AG04449 (cell line): ENCODE measurements at regions not wholly inside any gene's neighbourhood (a gene's known extent, or its start where the extent isn't known, plus 50 kb on each side); places are given as distances from the start of the nearest gene placed in this dataset.

ENCODE experiments used
- CTCF ChIA-PET: fragments of 350-600 bp; formaldehyde crosslinking; extraction: SDS; loops from one replicate; lab custom pipeline; 2021; ENCODE audit warnings: antibody characterized with exemption; lab: Yijun Ruan, JAX
- POLR2A ChIA-PET: fragments of 400-600, 350-600 bp; formaldehyde crosslinking; extraction: SDS; loops from one replicate; lab custom pipeline; 2020; ENCODE audit warnings: antibody characterized with exemption, inconsistent platforms; lab: Yijun Ruan, JAX
- DNase-seq: peaks from one replicate; pipeline ENCODE4 v3.0.0-alpha.2; 2010; ENCODE audit warnings: low read depth, low spot score
- H3K4me3 ChIP-seq: 2 replicates; pipeline ENCODE4 v1.5.1; 2011; ENCODE audit warnings: low read depth, mild to moderate bottlenecking, control low read depth, low read length
- CTCF ChIP-seq: IDR thresholded peaks from one replicate; pipeline ENCODE4 v1.5.1; 2011; ENCODE audit warnings: mild to moderate bottlenecking, moderate library complexity, low read length, control low read depth, inconsistent platforms; ENCODE audit not compliant: insufficient read depth; ENCODE audit errors: missing control alignments

DNA sequence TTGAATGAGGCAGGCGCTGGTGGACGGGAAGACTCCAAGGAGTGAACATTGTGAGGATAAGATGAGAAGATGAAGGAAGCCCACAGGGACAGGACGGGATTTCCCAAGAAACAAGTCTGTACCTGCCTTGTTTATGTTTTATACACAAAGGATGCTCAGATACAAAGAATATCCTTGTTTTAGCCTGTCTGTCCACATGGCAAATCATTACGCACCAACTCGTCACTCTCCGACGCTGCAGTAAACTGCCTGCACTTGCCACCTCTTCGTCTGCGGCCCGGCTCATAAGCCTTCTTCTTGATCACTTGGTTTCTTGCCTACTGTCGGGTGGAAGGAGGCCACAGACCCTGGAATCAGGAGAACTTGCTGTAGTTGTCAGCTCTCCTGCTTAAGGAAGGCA lies 85.4 kb downstream of the CD83 start:
- no peak for DNase-seq
- CTCF ChIA-PET: no interaction called here

DNA sequence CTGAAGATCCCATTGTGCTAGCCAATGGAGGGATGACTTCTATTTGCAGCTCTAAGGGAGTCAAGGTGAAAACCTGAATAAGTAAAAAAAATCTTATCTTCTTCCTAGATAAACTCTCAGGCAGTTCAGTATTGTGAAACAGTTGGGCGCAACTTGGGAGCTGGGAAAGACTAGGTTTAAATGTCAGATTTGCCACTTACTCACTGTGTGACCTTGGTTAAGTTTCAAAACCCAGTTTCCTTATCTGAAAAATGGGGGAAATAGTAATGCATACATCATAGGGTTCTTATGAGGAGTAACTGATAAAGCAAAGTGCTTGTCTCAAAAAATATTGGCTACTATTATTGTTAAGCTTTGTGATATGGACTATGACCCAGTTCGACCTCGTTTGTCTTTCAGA lies 88.8 kb downstream of the CD83 start:
- H3K4me3 ChIP-seq: no peak overlapping the region
- DNase-seq: no peak
- TF ChIP-seq CTCF: no peak
- ChIA-PET CTCF (no interaction called here), POLR2A (no interaction called here)

More for the DNA sequence above, 85.4 kb downstream of the CD83 start:
- POLR2A ChIA-PET: no interaction called here
- no peak for TF ChIP-seq CTCF
- no peak overlapping the region for H3K4me3 ChIP-seq

DNA sequence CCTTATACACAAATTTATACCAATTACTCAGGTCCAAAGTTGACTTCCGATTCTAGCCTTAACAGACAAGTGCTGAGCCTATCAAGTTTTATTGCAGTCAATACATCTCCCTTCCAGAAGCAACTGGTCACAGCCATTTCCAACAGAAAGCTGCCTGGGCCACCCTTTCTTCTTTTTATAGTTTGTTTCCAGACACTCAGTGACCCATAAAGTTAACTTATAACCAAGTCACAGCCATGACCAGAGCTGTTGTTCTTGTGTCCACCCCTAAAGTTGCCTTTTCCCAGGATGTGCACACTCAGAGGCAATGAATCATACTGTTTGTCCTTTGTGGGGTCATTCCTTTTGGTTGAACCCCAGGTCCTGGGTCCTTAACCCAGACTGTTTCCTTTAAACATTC lies 89.9 kb downstream of the CD83 start:
- POLR2A ChIA-PET: no interaction called here
- TF ChIP-seq CTCF: no peak
- no peak for DNase-seq
- CTCF ChIA-PET: interaction anchor here (0.8 kb wide), 1 partner anchor 299 kb away, joined by 3 read pairs; no protein-coding TSS in a partner anchor
- no peak overlapping the region for H3K4me3 ChIP-seq

GRCh38 chr6:14209000-14209399 lies 91.4 kb downstream of the CD83 start:
- DNase-seq: no peak
- CTCF ChIA-PET: no interaction called here

GRCh38 chr6:14210077-14210476 lies 92.5 kb downstream of the CD83 start:
- TF ChIP-seq CTCF: no peak
- H3K4me3 ChIP-seq: no peak overlapping the region
- CTCF ChIA-PET: interaction anchor here (0.9 to 2.4 kb wide), 6 partner anchors 28 to 1414 kb away, joined by 3 to 10 read pairs (median 6); no protein-coding TSS in a partner anchor
- POLR2A ChIA-PET: no interaction called here
- no peak for DNase-seq

More at GRCh38 chr6:14209000-14209399, 91.4 kb downstream of the CD83 start:
- no peak for TF ChIP-seq CTCF
- POLR2A ChIA-PET: no interaction called here
- H3K4me3 ChIP-seq: no peak overlapping the region

GRCh38 chr6:14210663-14211561 lies 93.3 kb downstream of the CD83 start:
- H3K4me3 ChIP-seq: peak overlapping the region; percentile 71
- ChIA-PET CTCF (interaction anchor here (0.5 to 2.4 kb wide), 21 partner anchors 13 to 1413 kb away, joined by 3 to 10 read pairs (median 3); no protein-coding TSS in a partner anchor), POLR2A (interaction anchor here (0.6 kb wide), 1 partner anchor 292 kb away, joined by 3 read pairs; no protein-coding TSS in a partner anchor)
- peak; percentile 48 for TF ChIP-seq CTCF
- no peak for DNase-seq
